ENCODE measurements at regions not wholly inside any gene's neighbourhood (a gene's known extent, or its start where the extent isn't known, plus 50 kb on each side); places are given as distances from the start of the nearest gene placed in this dataset.
A peak's percentile ranks its signal among the peaks of the same experiment; 100 is the strongest.

DNA sequence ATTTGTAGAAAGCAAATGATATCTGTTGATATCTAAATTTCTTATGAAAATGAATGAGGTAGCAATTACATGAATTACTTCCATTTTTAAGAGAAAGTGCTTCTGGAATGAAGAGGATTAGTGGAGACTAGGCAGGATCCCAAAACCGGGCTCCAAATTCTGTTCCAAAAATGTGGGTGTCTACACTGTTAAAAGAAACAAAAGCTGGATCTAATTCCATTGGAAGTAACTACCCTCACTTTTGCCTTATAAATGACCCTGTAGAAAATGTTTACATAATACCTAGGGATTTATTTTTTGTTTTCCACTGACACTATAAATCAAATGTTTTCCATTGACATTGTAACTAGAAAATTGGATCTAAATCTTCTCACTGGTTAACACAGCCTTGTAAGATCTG lies 454.9 kb upstream of the JARID2 start:
- DNase-seq (ENCODE audit: low read depth) = no peak

DNA sequence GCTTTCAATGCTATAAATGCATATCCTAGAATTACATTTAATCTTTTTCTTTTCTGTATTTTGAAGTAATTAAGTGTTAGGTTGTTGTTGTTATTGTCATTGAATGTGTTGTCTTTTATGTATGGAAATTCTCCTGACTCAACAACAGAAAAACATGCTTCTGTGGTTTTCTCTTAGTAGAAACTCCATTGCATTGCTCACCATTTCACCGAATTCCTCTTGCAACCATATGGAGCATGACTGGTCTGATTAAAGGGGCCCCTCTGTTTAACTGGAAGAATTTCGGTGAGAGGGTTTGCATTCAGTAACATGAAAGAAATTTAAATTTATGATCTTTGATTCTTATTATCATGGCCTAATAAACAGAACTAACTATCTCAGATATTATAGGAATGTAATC lies 454.3 kb upstream of the JARID2 start:
- no peak for DNase-seq (ENCODE audit: low read depth)

- DNase-seq (ENCODE audit: low read depth) = peak; percentile 23
These were observed 453.5 kb upstream of the JARID2 start for GRCh38 chr6:14792118-14792955.

DNA sequence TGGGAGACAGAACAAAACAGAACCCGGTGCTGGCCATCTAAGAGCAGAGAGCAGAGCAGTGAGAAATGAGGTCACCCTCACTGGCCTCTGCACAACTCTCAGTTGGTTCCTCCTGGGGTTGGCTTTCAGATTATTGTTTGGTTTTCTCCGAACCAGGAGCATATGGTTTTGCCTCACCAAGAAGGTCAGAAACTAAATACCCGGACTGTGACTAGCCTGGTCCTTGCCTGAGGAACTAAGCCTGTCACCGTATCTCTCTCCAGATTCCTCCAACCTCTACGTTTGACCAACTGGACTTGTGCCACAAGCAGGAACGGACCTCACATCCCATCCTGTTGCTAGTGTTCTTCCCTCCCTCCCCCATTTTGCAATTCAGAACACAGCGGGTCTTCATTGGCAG lies 450.4 kb upstream of the JARID2 start:
- no peak for DNase-seq (ENCODE audit: low read depth)

DNA sequence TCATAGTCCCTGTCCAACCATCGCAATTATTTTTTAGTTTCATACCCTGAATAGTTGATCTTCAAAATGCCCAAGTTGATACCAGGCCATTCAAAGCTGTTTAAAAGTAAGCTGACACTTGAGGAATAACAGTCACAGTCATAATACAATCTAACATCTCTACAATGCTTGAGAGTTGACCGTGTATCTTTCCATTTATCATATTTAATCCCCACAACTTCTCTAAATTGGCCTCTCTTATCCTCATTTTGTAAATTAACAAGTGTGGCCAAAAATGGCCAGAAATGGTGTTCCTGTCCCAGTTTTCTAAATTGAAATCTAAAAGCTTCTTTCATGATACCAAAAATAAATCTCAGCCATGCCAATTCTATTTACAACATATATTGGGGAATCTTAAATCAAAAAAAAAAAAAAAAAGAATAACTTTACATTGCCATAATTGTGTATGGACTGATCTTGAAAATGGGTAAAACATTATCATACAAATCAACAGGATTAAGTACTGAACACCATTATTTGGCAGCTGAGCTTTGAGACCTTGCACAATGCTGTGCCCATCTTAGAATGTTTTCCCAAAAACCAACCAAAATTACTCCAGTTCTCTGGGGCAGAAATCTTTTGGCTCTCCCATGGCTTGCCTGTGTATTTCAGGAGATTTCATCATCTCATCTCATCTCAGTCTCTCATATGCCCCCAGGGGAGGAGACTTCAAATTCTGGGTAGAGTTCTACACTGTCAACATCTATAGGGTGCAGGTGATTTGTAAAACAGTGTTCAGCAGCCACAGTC lies 448.7 kb upstream of the JARID2 start:
- no peak for DNase-seq (ENCODE audit: low read depth)

- no peak for DNase-seq (ENCODE audit: low read depth)
These were observed 447.8 kb upstream of the JARID2 start for GRCh38 chr6:14797875-14798593.

DNA sequence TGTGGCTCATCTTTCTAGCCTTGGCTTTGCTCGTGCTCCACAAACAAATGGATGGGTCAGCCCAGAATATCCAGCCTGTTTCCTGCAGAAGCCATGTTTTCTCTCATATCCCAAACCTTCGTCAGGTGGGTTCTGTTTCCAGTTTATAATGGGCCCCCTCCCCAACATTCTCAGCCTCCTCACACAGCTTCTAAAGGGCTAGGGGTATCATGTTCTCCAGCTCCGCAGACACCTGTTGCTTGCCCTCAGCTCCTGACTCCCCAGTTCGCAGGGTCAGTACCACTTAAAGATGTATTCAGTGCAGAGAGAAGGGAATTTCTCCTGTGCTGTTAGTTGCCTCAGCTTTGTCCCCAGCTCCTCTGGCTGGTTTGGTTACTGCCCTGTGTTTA lies 447.3 kb upstream of the JARID2 start:
- DNase-seq (ENCODE audit: low read depth) = no peak

GRCh38 chr6:14798996-14799588 lies 446.8 kb upstream of the JARID2 start:
- no peak for DNase-seq (ENCODE audit: low read depth)

GRCh38 chr6:14799928-14800327 lies 445.9 kb upstream of the JARID2 start:
- no peak for DNase-seq (ENCODE audit: low read depth)

GRCh38 chr6:14802514-14803160 lies 443.2 kb upstream of the JARID2 start:
- no peak for DNase-seq (ENCODE audit: low read depth)

DNA sequence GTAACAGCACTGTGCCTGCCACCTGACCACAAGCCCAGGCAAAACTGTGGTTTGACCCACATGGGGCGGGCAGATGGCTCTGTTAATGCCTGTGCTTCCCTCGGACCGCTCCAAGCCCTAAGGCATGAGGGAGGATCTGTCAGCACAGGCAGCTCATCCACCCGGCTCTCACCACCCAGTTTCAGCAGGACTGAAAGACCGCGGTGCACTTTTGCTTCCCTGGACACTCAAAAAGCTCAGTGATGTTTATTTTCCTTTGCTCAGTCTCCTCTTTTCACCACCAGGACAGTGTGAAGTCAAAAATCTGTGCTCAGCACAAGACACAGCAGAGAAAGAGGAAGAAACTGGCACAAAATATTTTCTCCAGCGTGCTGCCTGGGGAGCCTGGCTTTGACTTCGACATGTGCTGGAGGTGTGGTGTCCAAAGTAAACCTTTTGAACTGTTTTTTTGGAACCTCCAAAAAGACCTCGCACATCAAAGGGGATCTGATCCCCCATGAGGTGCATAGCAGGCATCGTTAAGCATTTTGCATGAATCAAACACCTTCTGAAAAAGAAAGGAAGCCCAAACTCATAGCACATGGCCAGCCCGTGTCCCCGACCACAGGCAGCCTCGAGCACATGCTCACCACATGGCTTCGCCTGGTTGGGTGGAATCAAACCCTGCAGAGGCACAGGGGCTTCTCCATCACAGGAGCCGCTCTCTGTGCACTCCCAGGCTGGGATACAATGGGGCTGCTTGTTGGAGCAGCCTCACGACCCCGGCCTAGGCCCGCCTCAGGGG lies 441.7 kb upstream of the JARID2 start:
- DNase-seq (ENCODE audit: low read depth) = no peak

DNA sequence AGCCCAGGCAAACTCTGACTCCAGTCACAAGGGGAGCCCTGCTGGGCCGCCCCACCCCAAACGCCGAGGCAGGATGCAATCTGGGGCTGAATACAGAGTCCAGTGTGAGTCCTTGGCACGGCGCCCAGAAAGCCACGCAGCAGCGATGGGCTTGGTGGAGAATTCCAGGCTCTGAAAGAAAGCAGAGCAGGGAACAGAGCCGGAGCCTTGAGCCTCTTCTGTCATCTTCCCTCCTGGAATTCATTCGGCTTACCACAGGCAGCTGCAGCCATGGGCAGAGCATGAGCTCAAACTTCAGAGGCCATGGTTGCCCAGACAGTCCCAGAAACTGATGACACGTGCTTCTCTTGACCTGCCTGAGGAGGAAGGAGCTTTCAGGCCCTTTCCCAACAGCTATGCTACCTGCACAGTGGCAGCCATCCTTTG lies 441.1 kb upstream of the JARID2 start:
- DNase-seq (ENCODE audit: low read depth) = no peak

DNA sequence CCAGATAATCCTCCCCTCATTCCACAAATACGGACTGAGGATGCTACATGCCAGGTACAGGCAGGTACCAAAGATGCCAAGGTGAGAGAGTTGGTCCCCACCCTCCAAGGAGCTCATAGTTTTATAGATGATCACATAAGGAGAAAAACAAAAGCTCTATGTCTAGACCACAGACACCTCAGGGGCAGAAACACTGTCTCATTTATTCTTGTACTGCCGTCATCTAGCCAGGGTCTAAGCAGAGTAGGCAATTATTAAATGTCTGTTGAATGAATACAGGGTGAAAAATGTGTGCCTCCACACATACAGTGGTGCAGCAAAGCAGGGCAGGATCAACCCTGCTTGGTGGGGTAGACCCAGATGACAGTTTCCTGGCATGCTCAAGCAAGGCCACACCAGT lies 439.8 kb upstream of the JARID2 start:
- no peak for DNase-seq (ENCODE audit: low read depth)

- DNase-seq (ENCODE audit: low read depth) = no peak
These were observed 438.7 kb upstream of the JARID2 start for GRCh38 chr6:14807130-14807529.

DNA sequence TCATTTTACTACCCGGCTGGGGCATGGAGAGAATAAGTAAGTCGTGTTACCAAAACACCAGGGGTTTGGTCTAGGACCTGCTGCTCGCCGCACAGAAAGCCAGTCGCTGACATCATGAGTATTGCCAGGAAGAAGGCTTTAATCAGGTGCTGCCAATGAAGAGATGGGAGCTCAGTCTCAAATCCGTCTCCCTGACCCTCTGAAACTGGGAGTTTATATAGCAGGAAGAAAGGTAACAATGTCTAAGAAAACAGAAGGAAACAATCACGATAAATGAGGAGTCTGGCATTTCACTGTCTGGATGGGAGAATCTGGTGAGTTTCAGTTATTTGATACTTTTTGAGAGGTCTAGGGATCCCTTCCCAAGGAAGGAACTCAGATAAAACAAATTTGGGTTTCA lies 437.9 kb upstream of the JARID2 start:
- DNase-seq (ENCODE audit: low read depth) = no peak

DNA sequence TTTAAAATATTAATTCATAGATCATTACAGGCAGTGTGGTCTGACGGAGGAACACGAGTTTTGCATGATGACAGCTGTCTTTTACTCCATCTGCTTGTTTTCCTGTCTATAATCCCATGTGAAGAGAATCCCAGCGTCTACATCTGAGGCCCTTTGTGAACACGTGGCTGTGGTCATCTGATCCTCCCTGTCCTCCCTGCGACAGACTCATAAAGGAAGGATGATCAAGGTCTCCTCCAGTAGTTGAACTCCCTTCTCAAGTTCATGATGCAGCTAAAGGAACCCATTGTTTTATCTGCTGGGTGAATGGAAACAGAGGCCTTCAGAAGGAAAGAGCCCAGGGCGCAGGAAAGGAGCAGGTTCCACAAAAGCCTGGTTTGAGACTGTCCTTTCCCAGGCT lies 435.8 kb upstream of the JARID2 start:
- DNase-seq (ENCODE audit: low read depth) = no peak

DNA sequence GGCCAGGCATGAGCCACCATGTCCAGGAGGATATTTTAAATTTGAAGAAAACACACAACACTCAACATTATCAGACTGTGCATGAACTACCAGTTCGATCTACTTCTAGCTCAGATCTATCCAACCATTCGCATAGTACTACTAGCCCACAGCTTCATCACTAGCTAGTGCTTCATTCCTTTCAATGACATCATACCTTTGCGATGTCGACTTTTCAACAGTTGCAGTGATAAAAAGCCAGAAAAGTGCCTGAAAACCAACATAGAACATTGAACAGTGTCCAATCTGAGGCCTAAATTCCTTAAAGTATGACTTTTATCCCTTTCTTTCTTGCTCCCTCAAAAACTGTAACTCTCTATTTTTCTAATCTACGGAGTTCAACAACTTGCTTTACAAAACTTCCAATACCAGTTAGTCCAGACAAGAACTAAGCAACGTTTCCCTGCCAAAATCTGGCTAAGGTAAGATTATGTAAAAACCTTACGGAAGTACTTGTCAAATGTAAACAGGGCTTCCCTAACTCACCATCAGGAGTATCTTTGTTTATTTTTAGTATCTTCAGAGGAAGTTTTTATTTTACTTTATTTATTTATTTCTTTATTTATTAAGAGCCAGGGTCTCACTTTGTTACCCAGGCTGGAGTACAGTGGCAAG lies 434.0 kb upstream of the JARID2 start:
- no peak for DNase-seq (ENCODE audit: low read depth)

DNA sequence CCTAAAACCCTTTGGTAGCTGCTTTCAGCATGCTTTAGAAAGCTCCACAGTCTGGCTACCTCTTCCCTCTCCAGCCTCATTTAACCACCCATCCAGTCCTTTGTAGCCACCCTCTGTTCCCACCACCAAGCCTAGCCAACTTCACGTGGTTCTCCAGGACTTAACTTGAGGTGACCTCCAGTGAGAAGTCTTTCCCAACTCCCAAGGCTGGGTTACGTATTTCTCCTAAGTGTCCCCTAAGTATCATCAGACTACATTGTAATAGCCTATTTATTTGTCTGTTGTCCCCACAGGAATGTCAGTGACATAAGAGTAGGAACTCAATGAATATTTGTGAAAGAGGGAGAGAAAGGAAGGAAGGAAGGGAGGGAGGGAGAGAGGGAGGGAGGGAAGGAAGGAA lies 431.9 kb upstream of the JARID2 start:
- DNase-seq (ENCODE audit: low read depth) = no peak

GRCh38 chr6:14816116-14816859 lies 429.6 kb upstream of the JARID2 start:
- DNase-seq (ENCODE audit: low read depth) = no peak

GRCh38 chr6:14817074-14817473 lies 428.8 kb upstream of the JARID2 start:
- DNase-seq (ENCODE audit: low read depth) = no peak

Data from GM04503 (cell line).